HEK293 (cell line): ENCODE measurements at regions not wholly inside any gene's neighbourhood (a gene's known extent, or its start where the extent isn't known, plus 50 kb on each side); places are given as distances from the start of the nearest gene placed in this dataset.

Experiments
- CTCF ChIA-PET: fragments of 350-600 bp; formaldehyde crosslinking; extraction: SDS; loops from one replicate; lab custom pipeline; 2021; ENCODE audit warnings: antibody characterized with exemption; lab: Yijun Ruan, JAX
- POLR2A ChIA-PET: fragments of 300-600 bp; formaldehyde crosslinking; extraction: SDS; loops from one replicate; lab custom pipeline; 2020; ENCODE audit warnings: antibody characterized with exemption, inconsistent platforms; lab: Yijun Ruan, JAX
- H3K27ac ChIP-seq: fragments of 200-500 bp; sonication (Bioruptor generic); 2 replicates; pipeline ENCODE4 v1.5.1; 2014; ENCODE audit warnings: low read depth, low read length, control low read depth, inconsistent platforms; ENCODE audit errors: extremely low read depth
- H3K36me3 ChIP-seq, 2 experiments: fragments of 200-500 bp in 1 of 2; sonication (Bioruptor generic) in 1 of 2; 1 replicate in 1 of 2; 2 replicates in 1 of 2; pipeline ENCODE4 v1.5.1; 2014 to 2017; ENCODE audit warnings: inconsistent platforms in 2 of 2, low read length in 2 of 2; ENCODE audit not compliant: control insufficient read depth in 2 of 2, insufficient read depth in 1 of 2
- H3K4me1 ChIP-seq: fragments of 200-500 bp; sonication (Bioruptor generic); 2 replicates; pipeline ENCODE4 v1.5.1; 2014; ENCODE audit warnings: mild to moderate bottlenecking, low read length, inconsistent platforms; ENCODE audit not compliant: control insufficient read depth, insufficient read depth
- H3K4me3 ChIP-seq: 2 replicates; pipeline ENCODE4 v1.5.1; 2011; ENCODE audit warnings: low read depth, mild to moderate bottlenecking, control low read depth, low read length, moderate library complexity
- H3K9me3 ChIP-seq: fragments of 200-500 bp; sonication (Bioruptor generic); 2 replicates; pipeline ENCODE4 v1.5.1; 2014; ENCODE audit warnings: low read depth, low read length, inconsistent platforms; ENCODE audit not compliant: control insufficient read depth, insufficient read depth
- ATF2 ChIP-seq: fragments of 450-650 bp; formaldehyde crosslinking; IDR thresholded peaks from 2 replicates; pipeline ENCODE4 v1.5.1; 2016; ENCODE audit warnings: missing biosample characterization, missing genetic modification characterization, low read depth
- HOXD13 ChIP-seq: sonication (generic); formaldehyde crosslinking; IDR thresholded peaks from 2 replicates; pipeline ENCODE4 v1.8.0; 2022; ENCODE audit warnings: missing genetic modification reagents, borderline replicate concordance
- KLF17 ChIP-seq: fragments of 450-650 bp; formaldehyde crosslinking; IDR thresholded peaks from 2 replicates; pipeline ENCODE4 v1.5.1; 2016; ENCODE audit warnings: missing biosample characterization, missing genetic modification characterization
- PRDM6 ChIP-seq: fragments of 450-650 bp; formaldehyde crosslinking; IDR thresholded peaks from 2 replicates; pipeline ENCODE4 v1.5.1; 2017; ENCODE audit warnings: missing biosample characterization, missing genetic modification characterization
- SCRT1 ChIP-seq: fragments of 450-650 bp; formaldehyde crosslinking; IDR thresholded peaks from 2 replicates; pipeline ENCODE4 v1.5.1; 2016; ENCODE audit warnings: missing biosample characterization, missing genetic modification characterization, borderline replicate concordance
- SP7 ChIP-seq: fragments of 450-650 bp; formaldehyde crosslinking; IDR thresholded peaks from 2 replicates; pipeline ENCODE4 v1.5.1; 2016; ENCODE audit warnings: missing biosample characterization, missing genetic modification characterization
- WT1 ChIP-seq: fragments of 450-650 bp; formaldehyde crosslinking; IDR thresholded peaks from 2 replicates; pipeline ENCODE4 v1.5.1; 2016; ENCODE audit warnings: missing biosample characterization, missing genetic modification characterization
- ZBTB20 ChIP-seq: fragments of 450-650 bp; formaldehyde crosslinking; IDR thresholded peaks from 2 replicates; pipeline ENCODE4 v1.5.1; 2016; ENCODE audit warnings: missing biosample characterization, missing genetic modification characterization
- ZBTB8A ChIP-seq: fragments of 450-650 bp; formaldehyde crosslinking; IDR thresholded peaks from 2 replicates; pipeline ENCODE4 v1.5.1; 2016; ENCODE audit warnings: missing biosample characterization, missing genetic modification characterization
- ZNF10 ChIP-seq: fragments of 450-650 bp; formaldehyde crosslinking; IDR thresholded peaks from 2 replicates; pipeline ENCODE4 v1.5.1; 2017; ENCODE audit warnings: missing biosample characterization, missing genetic modification characterization
- ZNF146 ChIP-seq: fragments of 450-650 bp; formaldehyde crosslinking; IDR thresholded peaks from 2 replicates; pipeline ENCODE4 v1.5.1; 2016; ENCODE audit warnings: missing biosample characterization, missing genetic modification characterization
- ZNF202 ChIP-seq: fragments of 450-650 bp; formaldehyde crosslinking; IDR thresholded peaks from 2 replicates; pipeline ENCODE4 v1.5.1; 2016; ENCODE audit warnings: missing biosample characterization, missing genetic modification characterization, borderline replicate concordance
- ZNF366 ChIP-seq: fragments of 450-650 bp; formaldehyde crosslinking; conservative IDR thresholded peaks from 2 replicates; pipeline ENCODE4 v1.5.1; 2016; ENCODE audit warnings: missing biosample characterization, missing genetic modification characterization
- ZNF558 ChIP-seq: fragments of 450-650 bp; formaldehyde crosslinking; IDR thresholded peaks from 2 replicates; pipeline ENCODE4 v1.5.1; 2016; ENCODE audit warnings: missing biosample characterization, missing genetic modification characterization
- ZNF561 ChIP-seq: fragments of 450-650 bp; IDR thresholded peaks from 2 replicates; pipeline ENCODE4 v1.5.1; 2018; ENCODE audit warnings: missing biosample characterization, missing genetic modification characterization, borderline replicate concordance
- ZNF596 ChIP-seq: fragments of 450-650 bp; IDR thresholded peaks from 2 replicates; pipeline ENCODE4 v1.5.0; 2018; ENCODE audit warnings: missing biosample characterization, mild to moderate bottlenecking, missing genetic modification characterization, moderate library complexity
- ZNF600 ChIP-seq: fragments of 450-650 bp; formaldehyde crosslinking; IDR thresholded peaks from 2 replicates; pipeline ENCODE4 v1.5.1; 2016; ENCODE audit warnings: missing biosample characterization, missing genetic modification characterization
- ZNF645 ChIP-seq: fragments of 450-650 bp; formaldehyde crosslinking; IDR thresholded peaks from 2 replicates; pipeline ENCODE4; 2016; ENCODE audit warnings: missing biosample characterization, missing genetic modification characterization
- ZNF707 ChIP-seq: fragments of 450-650 bp; formaldehyde crosslinking; IDR thresholded peaks from 2 replicates; pipeline ENCODE4 v1.5.1; 2016; ENCODE audit warnings: missing biosample characterization, missing genetic modification characterization
- ZNF843 ChIP-seq: fragments of 450-650 bp; formaldehyde crosslinking; IDR thresholded peaks from 2 replicates; pipeline ENCODE4 v1.5.1; 2016; ENCODE audit warnings: missing biosample characterization, missing genetic modification characterization

GRCh38 chr10:83572036-83572435 is 567.3 kb upstream of the GHITM start:
- POLR2A ChIA-PET, result no interaction called here
- CTCF ChIA-PET, result interaction anchor here (0.6 kb wide), 1 partner anchor 882 kb away, joined by 3 read pairs; no protein-coding TSS in a partner anchor
- no peaks in the 10 kb centered on the region for H3K36me3 ChIP-seq
- no peak overlapping the region for H3K4me3 ChIP-seq
- no peak overlapping the region for H3K27ac ChIP-seq
- TF ChIP-seq ZNF843 (tag by site-specific recombination) (no peak), SCRT1 (tag by site-specific recombination) (no peak), PRDM6 (tag by site-specific recombination) (no peak), SP7 (no peak), KLF17 (no peak), WT1 (tag by site-specific recombination) (no peak)
- H3K4me1 ChIP-seq, result no peaks in the 10 kb centered on the region
- no peaks in the 10 kb centered on the region for H3K9me3 ChIP-seq

- POLR2A ChIA-PET, result no interaction called here
- CTCF ChIA-PET, result interaction anchor here (0.7 kb wide), 1 partner anchor 136 kb away, joined by 5 read pairs; no protein-coding TSS in a partner anchor
- H3K4me3 ChIP-seq, result no peak overlapping the region
- H3K4me1 ChIP-seq, result no peaks in the 10 kb centered on the region
- H3K36me3 ChIP-seq, result no peaks in the 10 kb centered on the region
- H3K9me3 ChIP-seq, result no peaks in the 10 kb centered on the region
- no peak for TF ChIP-seq ZBTB8A
- TF ChIP-seq ZNF202 (tag by site-specific recombination), result no peak
- no peak for TF ChIP-seq ZNF366 (tag by site-specific recombination)
- TF ChIP-seq ZNF10 (tag by site-specific recombination), result no peak
- TF ChIP-seq ZNF561 (tag by site-specific recombination), result no peak
- TF ChIP-seq ZNF558 (tag by site-specific recombination), result no peak
- no peak for TF ChIP-seq HOXD13 (CRISPR knock-in tag)
- TF ChIP-seq ZNF596 (tag by site-specific recombination), result no peak
- no peak for TF ChIP-seq ZNF645 (tag by site-specific recombination)
- TF ChIP-seq ZNF146 (tag by site-specific recombination), result no peak
- no peak for TF ChIP-seq ZNF600 (tag by site-specific recombination)
- TF ChIP-seq ZNF707, result no peak
- no peak for TF ChIP-seq ZBTB20 (tag by site-specific recombination)
- H3K27ac ChIP-seq, result no peak overlapping the region
Observed at GRCh38 chr10:83574770-83575169, 564.5 kb upstream of the GHITM start.

GRCh38 chr10:83577421-83577820 is 561.9 kb upstream of the GHITM start:
- H3K36me3 ChIP-seq, result no peaks in the 10 kb centered on the region
- ChIA-PET CTCF (no interaction called here), POLR2A (no interaction called here)
- H3K4me1 ChIP-seq, result no peaks in the 10 kb centered on the region
- no peak overlapping the region for H3K4me3 ChIP-seq
- H3K9me3 ChIP-seq, result no peaks in the 10 kb centered on the region
- TF ChIP-seq ATF2, result peak; percentile 56; the same call in 1 of the 2 replicates
- TF ChIP-seq ZBTB20 (tag by site-specific recombination), result no peak
- no peak overlapping the region for H3K27ac ChIP-seq
